NCI-H1694 (cell line): ENCODE measurements at regions not wholly inside any gene's neighbourhood (a gene's known extent, or its start where the extent isn't known, plus 50 kb on each side); places are given as distances from the start of the nearest gene placed in this dataset.
A peak's percentile ranks its signal among the peaks of the same experiment; 100 is the strongest.
"Not testable (repeated sequence)": the region's sequence is repeated elsewhere in the genome, so short reads cannot be mapped to it uniquely, and the experiment has no call there.

Experiments
- DNase-seq: peaks from one replicate; lab custom pipeline; 2025; lab: John Stamatoyannopoulos, UW

DNA sequence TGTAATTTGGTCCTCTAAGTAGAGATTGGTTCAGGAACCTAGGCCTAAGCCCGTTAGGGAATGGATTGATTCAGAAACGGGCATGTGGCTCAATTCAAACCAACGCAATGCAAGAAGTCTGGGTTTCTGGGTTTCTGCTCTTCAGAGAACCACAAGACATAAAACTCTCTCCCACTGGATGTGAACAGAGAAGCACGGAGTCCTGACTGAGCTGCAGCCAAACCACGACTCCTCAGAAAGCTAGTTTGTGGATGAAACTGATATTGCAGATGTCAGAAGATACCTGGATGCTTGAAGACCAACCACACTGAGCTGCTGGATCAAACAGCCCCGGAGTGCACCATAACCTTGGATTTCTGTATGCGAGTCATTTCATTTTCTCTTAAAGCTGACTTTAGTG is 50.0 kb downstream of the SOD2 start:
- no peak for DNase-seq

DNA sequence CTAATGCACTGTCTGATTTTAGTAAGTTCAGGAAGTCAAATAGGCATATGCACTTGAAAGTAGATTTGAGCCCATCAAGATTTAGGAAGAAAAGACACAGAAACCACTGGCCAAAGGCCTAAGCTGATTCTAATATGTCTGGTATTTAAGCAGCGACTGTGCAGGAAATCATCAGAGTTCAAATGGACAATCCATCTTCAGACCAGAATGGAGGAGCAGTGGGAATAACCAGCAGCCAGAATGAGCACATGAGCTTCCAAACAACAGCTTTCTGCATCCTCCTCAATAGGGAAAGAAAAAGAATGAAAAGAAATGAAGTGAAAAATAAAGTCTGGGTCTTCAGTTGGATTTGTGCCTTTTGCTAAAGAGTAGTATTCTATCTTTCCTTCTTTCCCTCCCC is 50.6 kb downstream of the SOD2 start:
- no peak for DNase-seq

DNA sequence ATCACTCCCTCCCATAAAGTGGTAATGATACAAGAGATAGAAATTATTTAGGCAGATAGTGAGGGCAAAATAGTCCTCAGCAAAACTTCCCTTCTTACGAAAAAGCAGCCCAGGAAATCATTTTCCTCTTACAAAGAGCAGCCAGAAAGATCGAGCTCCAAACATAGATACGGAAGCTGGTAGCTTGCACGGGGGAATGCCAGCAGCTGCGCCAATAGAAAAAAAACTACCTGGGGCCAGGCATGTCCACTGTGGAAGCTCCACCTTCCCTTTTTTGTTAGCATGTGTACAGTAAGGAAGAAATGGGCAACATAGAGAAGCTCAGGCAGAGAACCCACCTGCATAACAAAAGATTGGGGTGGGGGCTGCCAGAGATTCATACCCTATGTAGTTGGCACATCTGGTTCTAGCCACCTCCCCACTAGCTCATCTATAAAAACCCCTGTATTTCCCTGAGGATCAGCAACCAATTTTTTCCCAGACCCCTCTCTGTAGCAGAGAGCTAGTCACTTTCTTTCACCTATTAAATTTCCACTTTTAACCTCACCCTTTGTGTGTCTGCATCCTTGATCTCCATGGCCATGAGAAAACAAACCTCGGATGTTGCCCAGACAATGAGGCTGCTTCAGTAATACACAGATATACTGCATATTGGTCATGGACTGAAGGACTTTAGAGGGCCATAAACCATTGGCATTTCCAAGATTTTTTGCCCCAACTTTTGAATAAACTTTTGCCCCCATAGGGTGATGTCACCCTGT is 52.1 kb downstream of the SOD2 start:
- no peak for DNase-seq

DNA sequence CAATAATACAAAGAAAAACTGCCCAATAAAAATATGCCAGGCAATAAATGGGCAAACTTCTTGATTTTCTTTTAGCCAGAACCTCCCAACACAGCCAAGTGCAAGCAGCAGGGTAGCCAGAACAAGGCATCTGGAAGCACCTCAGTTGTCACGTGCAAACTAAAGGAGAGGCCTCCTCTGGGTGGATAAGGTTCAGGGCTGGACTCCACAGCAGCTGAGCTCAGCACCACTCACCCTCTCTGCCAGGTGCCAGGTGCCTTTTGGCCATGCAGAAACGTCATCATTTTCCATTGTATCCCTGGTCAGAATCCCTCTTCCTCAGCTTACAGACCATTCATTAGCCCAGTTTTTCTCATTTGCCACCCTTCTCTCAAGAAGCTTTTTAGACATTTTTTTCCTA is 52.7 kb downstream of the SOD2 start:
- DNase-seq = no peak

DNA sequence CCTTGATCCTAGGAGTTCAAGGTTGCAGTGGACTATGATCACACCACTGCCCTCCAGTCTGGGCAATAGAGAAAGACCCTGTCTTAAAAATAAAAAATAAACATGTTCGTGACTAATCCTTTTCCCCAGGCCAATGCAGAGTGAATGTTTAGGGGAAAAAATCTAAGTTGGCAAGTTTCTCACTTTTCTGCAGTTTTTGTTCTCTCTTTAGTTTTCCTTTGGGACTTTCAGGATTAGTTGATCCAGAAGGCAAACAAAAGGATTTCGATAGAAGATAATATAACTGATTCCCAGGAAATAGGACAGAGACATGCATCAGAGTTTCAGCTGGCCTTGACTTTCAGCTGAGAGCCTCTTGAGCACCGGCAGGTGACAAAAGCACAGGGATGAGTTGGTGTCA is 53.3 kb downstream of the SOD2 start:
- DNase-seq = no peak

DNA sequence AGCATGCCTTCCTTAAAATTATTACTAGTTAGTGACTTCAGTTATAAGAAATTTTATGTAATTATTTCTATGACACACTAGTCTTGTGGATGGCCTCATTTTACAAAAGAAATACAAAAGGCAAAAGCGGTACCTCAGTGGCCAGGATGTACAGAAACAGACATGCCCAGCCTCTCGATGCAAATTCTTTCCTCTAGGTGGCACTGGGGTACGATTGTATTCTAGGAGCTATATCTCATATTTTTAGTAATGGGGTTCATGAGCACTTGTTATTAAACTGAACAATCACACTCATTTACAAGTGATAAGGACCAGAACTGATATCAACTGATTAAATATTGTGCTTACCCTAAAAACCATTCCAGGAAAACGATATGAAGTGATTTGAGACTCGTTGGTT is 59.8 kb downstream of the SOD2 start:
- peak; percentile 4 for DNase-seq

DNA sequence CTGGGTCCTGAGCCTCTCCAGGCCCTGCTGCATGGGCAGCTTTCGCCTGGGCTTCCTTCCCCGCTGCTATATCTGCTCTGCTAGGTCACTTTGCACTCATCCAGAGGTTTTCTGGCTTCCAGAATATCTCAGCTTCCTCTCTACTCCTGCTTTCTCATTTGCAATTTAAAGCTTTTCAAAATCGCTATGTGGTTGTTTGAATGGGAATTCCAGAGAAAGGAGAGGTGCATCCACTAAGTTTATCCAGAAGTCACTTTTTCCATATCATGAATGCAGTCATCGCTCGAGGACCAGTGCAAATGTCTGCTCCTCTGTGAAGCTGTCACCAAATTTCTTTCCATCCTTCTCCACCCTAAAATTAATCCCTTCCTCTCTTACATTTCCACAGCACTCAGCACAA is 61.2 kb downstream of the SOD2 start:
- no peak for DNase-seq

DNA sequence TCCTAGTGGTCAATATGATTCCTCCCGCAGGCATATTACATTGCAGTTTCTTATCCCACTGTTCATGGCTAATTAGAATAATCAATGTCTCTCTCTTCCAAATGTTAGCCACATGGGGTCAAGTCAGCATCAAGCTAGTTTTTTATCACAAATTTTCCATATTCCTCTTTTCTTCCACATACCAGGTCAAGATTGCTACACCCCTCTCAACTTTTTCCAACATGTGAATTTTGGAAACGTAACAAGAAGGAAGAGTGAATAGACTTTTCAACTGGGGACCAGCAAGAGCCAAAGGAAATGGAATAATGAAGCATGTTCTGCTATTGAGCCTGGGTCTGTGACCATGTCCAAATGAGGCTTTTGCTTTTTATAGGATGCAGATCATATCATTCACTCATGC is 65.1 kb downstream of the SOD2 start:
- DNase-seq = no peak

DNA sequence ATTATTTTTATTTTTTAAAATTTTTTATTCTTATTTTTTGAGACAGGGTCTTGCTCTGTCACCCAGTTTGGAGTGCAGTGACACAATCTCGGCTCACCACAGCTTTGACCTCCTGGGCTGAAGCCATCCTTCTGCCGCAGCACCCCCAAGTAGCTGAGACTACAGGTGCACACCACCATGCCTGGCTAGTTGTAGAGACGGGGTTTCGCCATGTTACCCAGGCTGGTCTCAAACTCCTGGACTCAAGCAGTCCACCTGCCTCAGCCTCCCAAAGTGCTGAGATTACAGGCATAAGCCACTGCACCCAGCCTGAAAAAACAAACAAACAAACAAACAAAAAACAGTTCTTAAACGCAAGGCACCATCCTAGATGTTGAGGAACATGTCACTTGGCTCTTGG is 66.5 kb downstream of the SOD2 start:
- DNase-seq = not testable (repeated sequence)

DNA sequence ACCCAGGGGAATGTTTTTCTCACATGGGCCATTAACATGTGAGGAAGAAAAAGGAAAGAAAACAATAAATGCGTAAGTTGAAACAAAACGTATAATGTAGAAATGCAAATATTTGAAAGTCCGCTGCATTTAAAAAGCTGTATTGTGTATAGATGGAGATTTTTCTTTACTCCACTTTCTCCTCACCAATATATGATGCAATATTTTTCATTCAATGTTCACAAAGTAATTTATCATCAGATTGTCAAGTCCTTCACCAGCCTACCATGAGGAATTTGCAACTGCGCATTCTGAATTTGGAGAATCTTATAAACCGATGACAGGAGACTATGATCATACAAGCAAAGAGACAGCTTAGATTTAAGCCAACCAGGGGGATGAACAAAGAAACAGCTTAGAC is 69.9 kb downstream of the SOD2 start:
- no peak for DNase-seq

DNA sequence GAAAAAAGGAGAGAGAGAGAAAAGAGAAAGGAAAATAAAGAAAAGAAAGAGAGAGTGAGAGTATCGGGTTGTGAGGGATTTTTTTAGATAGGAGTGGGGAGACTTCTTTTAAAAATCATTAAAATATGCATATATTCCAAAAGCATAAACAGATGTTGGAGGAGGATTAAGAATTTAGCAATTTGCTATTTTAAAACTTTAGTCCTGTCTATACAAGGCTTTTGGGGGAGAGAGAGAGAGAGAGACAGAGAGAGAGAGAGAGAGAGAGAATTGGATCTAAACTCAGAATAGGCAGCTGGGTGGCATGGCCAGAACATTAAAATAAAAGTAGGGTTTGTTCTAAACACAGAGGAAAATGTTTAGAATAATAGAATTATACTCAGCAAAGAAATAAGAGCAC is 72.1 kb downstream of the SOD2 start:
- DNase-seq = no peak

DNA sequence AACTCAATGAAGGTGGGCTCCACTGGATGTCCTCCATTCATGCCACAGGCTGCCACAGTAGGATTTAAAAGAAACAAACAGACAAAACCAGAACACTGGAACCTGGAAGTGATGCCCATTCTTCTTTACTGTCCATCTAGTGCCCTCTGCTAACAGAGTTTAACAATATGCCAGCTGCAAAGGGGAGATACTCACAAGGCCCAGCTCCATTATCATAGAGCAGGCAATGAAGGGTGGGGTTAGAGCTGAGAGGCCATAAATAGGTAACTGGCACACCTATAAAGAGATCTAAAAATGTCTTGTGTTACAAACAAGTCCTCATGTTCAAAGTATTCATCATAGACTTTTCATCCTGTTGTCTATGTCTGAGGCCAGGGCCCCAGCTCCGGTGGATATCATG is 75.6 kb downstream of the SOD2 start:
- no peak for DNase-seq

DNA sequence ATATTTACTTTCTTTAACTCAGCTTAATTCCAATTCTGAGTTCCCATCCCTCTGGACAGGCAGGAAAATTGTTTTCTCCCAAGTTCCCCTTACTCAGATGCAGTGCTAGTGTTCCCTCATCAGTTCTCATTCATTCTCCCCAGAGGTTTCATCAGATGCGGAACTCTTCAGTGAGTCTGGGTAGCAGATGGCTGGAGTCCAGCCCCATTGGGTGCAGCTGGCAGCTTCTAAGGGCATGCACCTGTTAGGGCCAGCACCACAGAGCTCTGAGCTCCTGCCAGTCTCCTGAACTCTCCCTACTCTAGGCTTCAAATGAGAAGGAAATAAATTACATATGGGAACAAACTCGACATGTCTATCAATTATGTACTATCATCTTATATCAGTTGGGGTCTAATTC is 76.6 kb downstream of the SOD2 start:
- DNase-seq = no peak

DNA sequence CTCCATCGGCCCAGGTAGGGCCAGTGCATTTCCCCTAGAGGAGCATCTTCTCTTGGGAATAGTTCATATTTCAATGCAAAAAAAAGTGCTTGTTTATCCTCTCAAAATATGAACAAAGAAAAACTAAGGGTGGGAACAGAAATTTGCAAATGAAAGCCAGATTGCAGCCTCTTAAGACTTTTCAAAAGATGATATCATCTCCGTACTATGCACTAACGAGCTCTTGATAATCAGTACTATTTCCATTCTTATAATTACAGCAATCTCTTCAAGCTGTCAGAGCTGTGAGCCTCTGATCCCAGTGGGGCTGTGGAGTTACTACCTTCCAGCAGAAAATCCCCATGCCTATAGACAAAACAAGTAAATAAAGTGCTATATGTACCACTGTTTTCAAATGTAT is 77.1 kb downstream of the SOD2 start:
- DNase-seq = no peak

DNA sequence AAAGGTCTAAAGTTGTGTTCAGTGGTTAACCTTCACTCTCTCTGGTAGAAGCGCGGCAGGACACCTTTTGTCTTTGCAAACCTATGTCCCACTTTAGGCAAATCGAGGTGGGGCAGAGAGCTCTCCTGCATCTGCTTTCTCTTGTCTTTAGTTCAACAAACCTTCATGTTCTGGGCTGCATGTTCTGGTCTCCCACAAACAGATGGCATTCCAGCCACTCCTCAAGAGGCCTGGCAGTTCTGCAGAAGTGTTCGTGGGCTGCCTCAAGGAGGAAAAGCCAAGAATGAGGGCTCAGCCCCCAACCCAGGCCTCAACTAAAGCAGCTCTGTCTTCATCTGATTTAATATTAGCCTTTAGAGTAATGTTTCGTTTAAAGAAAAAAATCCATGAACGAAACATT is 82.2 kb downstream of the SOD2 start:
- DNase-seq = no peak

DNA sequence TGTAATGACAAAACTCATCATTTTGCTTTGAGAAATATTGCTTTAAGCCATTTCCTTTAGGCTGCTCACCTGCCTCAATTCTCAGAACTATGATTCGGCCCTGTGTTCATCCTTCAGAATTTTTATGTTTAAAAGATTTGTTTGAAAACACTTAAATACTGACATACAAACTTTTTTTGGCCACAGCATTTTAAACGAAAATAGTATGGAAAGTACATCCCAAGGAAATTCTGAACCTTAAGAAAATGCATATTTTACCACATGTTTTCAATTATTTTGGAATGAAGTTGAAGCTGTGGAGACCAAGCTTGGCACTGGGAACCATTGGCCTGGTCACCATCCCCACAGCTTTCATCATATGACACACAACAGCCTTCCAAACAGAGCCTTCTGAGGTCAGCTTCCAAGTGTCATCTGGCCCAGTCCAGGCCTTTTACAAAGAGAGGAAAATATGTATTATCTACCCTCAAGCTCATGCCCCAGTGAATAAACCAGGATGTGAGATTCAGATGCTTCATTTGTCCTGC is 83.3 kb downstream of the SOD2 start:
- DNase-seq = no peak

DNA sequence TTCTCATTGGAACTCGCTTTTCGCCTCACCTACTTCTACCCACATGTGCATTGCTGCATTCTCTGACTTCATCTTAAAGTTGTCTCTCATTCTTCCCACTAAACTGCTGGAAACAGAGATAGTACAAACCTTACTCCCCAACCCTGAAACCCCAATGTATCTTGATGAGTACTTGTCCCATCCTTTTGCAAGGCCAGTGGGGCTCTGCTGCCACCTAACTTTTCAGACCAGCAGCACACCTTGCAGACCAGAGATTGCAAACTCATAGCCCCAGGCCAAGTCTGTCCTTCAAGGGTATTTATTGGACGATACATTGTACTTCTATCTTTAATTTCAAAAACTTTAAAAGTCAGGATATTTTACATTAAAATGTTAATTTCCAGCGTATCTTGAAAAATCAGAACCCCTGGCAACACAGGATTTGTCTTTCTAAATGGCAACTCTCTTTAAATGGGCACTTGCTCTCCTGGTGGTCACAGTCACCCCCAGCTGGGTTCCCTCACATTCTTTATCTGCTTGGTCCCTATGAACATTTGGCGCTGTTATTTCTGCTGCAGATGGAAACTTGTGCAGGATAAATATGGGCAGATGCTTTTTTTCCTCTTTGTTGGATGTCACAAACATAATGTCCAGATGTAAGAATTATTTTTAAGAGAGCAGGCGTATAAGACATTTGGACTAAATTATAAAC is 83.9 kb downstream of the SOD2 start:
- no peak for DNase-seq

DNA sequence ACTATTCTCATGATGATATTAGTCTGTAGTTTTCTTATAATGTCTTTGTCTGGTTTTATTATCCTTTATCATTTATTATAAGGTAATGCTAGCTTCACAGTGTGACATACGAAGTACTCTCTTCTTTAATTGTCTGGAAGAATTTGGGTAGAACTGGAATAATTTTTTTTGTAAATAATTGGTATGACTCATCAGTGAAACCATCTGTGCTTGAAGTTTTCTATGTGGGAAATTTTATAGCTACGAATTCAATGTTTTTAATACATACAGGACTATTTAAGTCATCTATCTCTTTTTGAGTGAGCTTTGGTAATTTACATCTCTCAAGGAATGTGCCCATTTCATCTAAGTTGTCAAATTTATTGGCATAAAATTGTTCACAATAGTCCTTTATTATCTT is 86.3 kb downstream of the SOD2 start:
- DNase-seq = no peak

DNA sequence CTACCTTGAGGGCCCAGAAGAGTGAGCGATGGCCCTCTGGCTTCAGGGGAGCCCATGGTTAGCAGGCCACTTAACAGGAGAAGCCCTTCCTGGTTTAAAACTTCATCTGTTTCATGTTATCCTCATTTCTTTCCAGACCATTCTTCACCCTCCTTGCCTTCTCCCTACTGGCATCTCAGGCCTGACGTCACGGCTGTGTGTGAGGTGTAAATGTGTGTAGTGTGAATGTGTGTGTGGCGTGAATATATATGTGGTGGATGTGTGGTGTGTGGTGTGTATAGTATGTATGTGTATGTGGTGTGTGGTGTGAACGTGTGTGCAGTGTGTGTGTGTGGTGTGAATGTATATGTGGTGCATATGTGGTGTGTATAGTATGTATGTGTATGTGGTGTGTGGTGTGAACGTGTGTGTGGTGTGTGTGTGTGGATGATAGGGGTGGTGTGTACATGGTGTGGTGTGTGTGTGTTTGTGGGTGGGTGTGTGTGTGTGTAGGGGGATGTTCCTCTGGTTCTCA is 88.5 kb downstream of the SOD2 start:
- DNase-seq = no peak

DNA sequence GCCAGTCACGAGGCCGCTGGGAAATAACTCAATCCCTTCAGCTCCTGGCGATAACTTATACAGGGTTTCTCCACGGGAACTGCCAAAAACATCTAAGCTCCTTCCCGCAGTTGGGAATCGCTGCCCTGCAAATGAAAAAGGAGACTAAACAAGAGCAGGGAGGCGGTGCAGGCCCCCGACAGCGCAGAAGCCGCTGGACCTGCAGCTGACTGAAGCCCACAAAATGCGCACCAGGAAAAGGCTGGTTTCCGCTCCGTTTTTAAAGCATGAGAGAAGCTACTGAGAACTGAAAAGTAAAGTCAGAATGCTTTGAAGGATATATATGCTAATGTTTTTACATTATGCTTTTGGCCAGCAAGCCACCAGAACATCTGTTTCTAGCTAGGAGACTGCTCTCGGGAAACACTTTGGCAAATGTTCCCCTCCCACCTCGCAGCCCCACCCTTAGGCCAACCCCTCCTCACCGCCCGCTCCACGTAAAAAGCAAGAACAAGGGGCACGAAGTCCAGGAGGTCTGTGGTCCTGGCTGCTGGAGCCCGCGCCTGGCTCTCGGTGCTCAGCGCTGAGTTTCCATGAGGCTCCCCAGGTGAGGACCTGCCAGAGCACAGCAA is 90.5 kb downstream of the SOD2 start:
- no peak for DNase-seq

DNA sequence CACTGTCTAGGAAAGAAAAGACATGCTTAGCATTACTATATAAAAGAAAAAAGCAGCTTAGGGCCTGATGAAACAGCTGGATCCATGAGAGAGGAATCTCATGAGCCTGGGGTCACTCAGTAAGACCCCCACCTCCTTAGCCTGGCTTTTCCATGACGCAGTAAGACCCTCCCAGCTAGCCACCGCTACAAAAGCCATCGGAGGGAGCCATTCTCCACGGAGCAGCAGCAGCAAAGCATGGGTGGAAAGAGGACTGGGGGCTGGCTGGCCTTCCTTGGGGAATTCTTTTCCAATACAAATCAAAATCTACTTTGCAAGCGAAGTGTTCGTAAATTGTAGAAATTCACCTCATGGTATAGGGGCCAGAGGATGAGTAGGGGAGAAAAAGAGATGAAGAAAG is 91.8 kb downstream of the SOD2 start:
- DNase-seq = no peak

DNA sequence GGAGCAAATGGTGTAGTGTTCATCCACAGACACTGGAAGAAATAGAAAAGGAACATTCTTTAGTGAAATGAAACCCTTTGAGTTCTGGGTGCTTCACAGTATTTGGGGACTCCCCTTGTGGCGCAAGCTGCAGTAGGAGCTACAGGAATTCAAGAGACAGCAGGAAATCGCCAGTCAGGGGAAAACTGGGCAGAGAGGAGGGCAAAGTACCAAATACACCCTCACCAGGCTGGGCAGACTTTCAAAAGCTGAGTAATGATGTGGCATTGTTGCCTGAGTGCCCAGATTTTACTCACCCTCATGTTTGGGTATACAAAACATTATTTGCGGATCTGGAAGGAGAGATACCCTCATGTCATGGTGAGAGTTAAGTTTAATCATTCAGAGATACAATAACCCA is 97.9 kb downstream of the SOD2 start:
- DNase-seq = no peak

DNA sequence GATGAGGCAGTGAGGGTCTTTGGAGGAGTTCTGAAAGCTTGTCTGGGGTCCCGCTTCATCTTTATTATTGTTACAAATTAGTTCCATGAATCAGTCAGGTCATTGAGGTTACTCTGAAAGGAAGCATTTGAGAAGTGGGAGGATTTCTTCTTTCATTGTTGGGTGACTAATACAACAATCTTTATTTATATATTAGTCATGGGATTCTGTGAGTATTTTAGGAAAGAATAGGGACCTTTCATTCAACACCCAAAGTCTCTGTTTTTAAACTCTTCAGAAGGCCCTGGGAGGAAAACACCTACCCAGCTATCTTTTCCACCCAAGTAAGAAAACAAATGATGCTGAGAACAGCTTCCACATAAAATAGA is 98.3 kb downstream of the SOD2 start:
- no peak for DNase-seq
